Activated CD8-positive, alpha-beta memory T cell treated with anti-CD3 and anti-CD28 coated beads for 48 hours (primary cell): ENCODE measurements at regions not wholly inside any gene's neighbourhood (a gene's known extent, or its start where the extent isn't known, plus 50 kb on each side); places are given as distances from the start of the nearest gene placed in this dataset.
"Not testable (repeated sequence)": the region's sequence is repeated elsewhere in the genome, so short reads cannot be mapped to it uniquely, and the experiment has no call there.

ENCODE experiments used
- DNase-seq, 3 experiments: peaks; one replicate each; pipeline ENCODE4 v3.0.0-alpha.2; 2020; ENCODE audit warnings: low read depth in 2 of 3, low spot score in 2 of 3

DNA sequence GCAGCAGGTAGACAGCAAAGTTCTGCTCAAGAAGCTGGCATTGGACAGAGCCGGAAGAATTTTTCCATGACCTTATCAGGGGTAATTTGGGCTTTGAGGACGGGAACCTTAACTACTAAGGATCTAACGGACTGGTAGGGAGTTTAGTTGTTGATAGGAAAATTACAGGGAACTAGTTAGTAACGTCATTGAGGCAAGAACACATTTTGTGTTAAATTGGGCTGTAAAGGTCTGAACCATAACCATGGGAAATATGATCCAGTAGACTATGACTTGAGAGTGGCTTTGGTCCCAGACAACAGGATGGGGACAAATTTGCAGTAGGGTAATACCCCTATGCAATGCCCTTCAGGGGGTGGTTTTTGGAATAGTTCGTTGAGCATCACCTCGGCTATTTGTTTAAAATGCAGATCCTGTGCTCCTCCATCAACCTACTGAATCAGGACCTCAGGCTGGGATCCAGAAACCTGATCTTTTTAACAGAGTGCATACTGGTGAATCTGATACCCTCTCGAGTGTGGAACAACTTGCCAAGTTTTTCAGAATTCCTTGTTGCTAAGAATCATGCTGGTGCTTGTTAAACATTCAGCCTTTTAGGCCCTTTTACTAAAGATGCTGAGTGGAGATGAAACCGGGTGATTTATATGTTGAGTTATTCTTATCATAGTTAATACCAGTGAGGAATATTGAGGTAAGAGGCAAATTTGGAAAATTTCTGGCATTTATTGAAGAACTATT lies 255.1 kb downstream of the MAP2K6 start:
- no peak for DNase-seq

DNA sequence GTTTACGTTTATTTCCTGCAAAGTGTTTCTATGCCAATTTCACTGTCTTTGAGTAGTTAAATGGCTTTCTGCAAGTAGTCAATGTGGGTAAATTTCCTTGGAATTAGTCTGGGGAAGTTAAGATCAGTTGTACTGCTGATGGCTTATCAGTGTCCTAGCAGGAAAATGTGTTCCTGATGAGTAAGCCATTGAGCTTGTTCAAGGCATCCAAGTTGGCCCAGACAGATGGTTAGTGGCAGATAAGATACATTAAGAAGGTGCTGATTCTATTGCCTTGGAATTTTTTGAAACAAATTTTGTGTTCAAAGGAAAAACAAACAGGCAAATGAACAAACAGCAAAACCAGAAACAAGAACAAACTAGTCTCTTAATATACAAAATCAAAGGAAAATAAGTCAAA lies 258.4 kb downstream of the MAP2K6 start:
- no peak for DNase-seq

DNA sequence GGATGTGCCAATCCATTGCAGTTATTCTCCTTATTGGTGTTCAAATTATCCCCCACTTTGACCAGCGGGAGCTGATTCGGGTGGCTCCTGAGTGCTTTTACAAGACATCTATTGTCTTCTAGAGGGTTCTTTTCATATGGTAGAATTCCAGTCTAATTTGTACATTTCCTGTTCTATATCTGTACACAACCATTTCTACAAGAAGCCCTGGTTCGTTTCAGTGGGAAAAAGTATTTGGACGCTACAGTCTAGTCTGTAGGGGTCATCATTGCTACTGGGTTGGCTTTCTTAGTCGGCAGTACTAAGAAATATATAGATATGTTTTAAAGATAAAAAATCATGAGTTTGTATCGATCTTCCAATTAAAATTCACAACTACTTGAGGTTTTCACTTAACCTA lies 262.6 kb downstream of the MAP2K6 start:
- no peak for DNase-seq

- no peak for DNase-seq
These were observed 263.7 kb downstream of the MAP2K6 start for GRCh38 chr17:69678206-69678605.

DNA sequence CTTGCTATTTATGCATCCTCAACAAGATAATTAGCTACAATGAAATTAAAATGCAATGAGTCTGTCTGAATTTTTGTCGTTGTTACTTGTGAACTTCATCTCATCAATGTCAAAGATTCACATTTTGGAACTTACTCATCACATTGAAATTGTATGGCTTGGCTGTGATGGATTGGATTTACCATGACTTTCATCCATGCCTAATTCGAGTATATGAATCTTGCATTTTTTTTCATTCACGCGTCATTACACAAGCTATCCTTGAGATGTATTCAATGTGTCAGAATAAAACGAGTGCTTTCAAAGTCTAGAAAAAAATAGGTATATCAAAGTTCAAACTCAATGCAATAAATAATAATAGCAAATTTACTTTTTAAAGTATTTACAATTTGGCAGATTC lies 265.3 kb downstream of the MAP2K6 start:
- DNase-seq = no peak

GRCh38 chr17:69684251-69684650 lies 269.8 kb downstream of the MAP2K6 start:
- DNase-seq = no peak

- DNase-seq = not testable (repeated sequence)
These were observed 270.7 kb downstream of the MAP2K6 start for GRCh38 chr17:69685150-69685549.

- no peak for DNase-seq
These were observed 276.0 kb downstream of the MAP2K6 start for GRCh38 chr17:69690531-69690930.

- DNase-seq = no peak
These were observed 277.7 kb downstream of the MAP2K6 start for GRCh38 chr17:69692171-69692570.

DNA sequence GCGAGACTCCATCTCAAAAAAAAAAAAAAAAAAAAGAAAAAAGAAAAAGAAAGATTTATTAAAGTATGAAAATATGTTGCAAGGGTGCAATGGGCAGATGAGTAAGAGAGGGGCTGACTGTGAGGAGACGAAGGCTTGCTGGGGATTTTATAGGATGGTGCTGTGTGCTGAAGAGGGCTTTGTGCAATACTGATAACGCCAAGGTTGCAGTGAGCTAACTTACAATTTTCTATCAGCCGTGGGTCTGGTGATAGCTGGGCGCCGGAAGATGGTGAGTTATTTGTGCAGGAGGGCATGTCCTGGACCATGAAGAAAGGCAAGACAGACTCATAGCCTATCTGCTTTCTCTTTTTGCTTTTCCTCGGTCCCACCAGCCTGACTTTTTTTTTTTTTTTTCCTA lies 281.1 kb downstream of the MAP2K6 start:
- DNase-seq = no peak

GRCh38 chr17:69696650-69697049 lies 282.2 kb downstream of the MAP2K6 start:
- no peak for DNase-seq

DNA sequence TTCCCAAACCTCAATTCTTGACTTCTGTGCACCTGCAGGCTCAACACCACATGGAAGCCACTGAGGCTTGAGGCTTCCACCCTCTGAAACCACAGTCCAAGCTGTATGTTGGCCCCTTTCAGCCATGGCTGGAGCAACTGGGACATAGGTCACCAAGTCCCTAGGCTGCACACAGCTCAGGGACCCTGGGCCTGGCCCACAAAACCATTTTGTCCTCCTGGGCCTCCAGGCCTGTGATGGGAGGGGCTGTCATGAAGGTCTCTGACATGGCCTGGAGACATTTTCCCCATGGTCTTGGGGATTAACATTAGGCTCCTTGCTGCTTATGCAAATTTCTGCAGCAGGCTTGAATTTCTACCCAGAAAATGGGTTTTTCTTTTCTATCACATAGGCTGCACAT lies 283.9 kb downstream of the MAP2K6 start:
- DNase-seq = not testable (repeated sequence)

GRCh38 chr17:69702078-69702477 lies 287.6 kb downstream of the MAP2K6 start:
- no peak for DNase-seq

DNA sequence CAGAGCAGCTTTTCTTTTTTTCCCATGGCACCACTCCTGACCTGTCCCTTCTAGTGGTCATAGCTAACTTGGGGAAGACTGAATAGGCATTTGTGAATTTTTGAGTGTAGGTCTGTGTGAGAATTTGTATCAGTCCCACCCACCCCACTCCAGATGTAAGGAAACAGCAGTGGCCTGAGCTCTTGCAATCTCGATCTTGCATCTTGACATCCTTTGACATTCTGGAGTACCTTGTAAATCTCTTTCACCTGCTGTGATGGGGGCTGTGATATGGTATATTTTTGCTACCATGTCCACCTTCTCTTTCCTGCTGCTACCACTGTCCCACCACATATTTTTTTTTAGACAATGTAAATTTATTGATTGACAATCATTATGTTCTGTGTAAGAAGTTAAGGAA lies 289.3 kb downstream of the MAP2K6 start:
- no peak for DNase-seq

DNA sequence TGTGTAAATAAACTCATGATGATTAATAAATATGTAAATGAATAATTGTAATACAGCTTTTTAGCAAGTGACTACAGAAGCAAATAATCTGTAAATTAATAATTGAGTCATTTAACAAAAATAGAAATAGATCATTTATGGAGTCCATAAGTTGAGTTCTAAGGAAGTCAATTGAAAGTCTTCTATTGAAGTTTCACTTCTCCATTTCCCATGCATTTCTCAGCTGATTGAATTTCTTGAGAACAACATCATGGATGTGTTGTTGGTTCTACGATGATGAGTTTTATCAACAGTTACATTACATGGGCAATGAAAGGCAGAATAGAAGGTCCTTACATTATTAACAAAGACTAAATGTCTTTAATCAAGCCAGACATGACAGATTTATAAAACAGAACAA lies 290.4 kb downstream of the MAP2K6 start:
- no peak for DNase-seq

DNA sequence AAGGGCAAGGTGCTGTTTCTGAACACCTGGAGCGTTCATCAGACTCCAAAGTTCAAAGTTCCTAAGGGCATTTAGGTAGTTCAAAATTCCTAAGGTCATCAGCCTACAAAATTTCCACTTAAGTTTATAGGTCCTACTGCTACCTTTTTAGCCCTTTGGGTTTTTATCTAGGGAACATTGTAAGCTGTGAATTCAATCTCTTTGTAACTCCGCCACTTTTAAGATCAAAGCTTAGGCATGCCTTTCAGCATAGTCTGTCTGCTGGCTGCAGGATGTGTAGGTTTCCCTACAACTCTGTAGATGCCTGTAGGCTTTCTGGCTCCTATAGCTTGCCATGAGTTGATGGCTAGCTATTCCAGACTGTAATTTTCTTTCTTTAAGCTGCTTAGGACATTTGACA lies 291.6 kb downstream of the MAP2K6 start:
- DNase-seq = no peak

- no peak for DNase-seq
These were observed 294.9 kb downstream of the MAP2K6 start for GRCh38 chr17:69709441-69709840.

- no peak for DNase-seq
These were observed 296.4 kb downstream of the MAP2K6 start for GRCh38 chr17:69710926-69711325.

GRCh38 chr17:69711541-69711940 lies 297.0 kb downstream of the MAP2K6 start:
- DNase-seq = no peak

- no peak for DNase-seq
These were observed 298.4 kb downstream of the MAP2K6 start for GRCh38 chr17:69712801-69713311.

GRCh38 chr17:69713815-69714214 lies 299.3 kb downstream of the MAP2K6 start:
- no peak for DNase-seq

DNA sequence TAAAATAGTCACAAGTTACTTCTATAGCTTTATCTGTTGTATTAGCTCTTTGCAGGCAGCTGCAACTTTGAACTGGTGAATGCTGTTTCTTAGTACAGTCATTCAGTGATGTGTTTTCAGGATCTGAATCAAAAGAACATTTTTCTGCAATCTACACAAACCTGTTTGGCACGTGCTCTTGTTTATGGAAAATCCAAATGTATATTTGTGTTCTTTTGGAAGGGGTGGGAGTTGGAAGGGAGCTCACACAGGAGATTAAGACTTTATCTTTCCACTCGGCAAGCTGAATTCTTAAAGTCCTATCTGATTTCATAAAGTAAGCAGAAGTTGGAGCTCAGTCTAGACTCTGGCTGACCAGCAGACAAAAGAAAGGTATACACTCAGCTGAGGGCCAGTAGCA lies 300.2 kb downstream of the MAP2K6 start:
- DNase-seq = no peak

GRCh38 chr17:69715656-69716055 lies 301.2 kb downstream of the MAP2K6 start:
- no peak for DNase-seq
